DMS153 treated with DMSO at 0.1 percent for 48 hours (cell line): ENCODE measurements at regions not wholly inside any gene's neighbourhood (a gene's known extent, or its start where the extent isn't known, plus 50 kb on each side); places are given as distances from the start of the nearest gene placed in this dataset.

Experiments
- DNase-seq: peaks from one replicate; lab custom pipeline; 2025; ENCODE audit not compliant: unreplicated experiment; lab: John Stamatoyannopoulos, UW

DNA sequence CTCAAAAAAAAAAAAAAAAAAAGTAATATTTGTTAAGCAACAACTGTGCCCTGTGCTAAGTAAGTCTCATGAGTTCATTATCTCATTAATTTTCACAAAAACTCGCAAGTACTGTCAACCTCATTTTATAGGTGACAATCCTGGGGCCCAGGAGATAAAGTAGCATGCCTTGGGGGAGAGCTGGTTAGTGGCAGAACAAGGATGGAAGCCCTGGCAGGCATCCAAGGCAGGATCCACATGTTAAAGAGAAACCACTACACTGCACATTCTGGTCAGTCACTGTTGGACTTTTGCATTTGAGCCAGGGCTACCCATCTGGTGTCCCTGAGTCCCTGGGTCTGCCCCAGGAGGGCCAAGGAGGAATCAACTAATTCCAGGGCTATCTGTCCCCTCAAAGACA is 54.6 kb downstream of the ZFP36L2 start:
- no peak for DNase-seq

DNA sequence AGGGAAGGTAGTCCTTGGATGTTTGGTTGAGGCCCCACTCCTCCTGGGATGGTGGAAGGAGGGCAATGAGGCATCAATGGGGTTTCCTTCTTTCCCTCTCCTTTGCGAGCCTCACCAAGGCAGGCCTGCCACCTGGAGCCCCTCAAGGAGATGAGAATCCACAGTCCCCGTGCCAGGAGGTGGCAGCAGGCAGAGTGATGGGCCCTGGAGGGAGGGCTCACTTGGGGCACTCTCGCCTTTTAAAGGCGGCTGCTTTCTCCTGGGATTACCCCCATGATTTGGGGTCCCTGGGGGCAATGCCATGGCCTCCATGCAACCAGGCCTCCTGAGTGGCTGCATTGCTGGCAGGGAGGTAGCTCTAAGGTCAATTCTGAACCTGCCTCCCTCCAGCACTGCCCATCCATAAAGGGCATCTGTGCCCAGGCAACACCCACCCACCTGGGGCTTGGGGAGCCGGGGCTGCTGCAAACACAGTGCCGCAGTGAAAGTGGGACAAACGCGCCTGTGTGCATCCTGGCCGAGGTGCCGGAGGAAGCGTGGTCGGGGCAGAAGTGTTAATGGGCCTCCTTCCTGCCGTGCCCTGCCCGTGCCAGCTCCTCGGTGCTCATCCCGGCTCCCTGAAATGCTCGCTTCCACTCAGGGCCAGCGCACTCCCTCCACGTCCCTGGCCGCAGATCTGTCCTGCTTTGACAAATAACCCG is 55.9 kb downstream of the ZFP36L2 start:
- DNase-seq, result no peak

DNA sequence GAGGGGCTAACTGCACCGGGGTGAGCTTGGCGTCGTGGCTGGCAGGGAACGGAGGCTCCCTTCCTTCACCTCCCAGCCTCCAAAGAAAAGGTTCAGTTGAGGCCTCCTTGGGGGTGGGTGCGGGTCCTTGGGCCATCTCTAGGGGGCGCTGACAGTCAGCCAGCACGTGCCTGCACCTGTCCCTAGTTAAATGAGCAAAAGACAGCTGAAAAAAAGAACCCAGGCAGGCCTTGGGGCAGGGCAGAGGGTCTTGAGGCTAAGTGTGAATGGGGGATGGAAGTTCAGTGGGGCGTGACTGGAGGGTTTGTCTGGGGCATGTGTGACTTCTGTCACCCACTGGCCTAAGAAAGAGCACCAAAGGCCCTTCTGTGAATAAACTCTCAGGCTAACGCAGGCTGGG is 56.4 kb downstream of the ZFP36L2 start:
- DNase-seq, result no peak

DNA sequence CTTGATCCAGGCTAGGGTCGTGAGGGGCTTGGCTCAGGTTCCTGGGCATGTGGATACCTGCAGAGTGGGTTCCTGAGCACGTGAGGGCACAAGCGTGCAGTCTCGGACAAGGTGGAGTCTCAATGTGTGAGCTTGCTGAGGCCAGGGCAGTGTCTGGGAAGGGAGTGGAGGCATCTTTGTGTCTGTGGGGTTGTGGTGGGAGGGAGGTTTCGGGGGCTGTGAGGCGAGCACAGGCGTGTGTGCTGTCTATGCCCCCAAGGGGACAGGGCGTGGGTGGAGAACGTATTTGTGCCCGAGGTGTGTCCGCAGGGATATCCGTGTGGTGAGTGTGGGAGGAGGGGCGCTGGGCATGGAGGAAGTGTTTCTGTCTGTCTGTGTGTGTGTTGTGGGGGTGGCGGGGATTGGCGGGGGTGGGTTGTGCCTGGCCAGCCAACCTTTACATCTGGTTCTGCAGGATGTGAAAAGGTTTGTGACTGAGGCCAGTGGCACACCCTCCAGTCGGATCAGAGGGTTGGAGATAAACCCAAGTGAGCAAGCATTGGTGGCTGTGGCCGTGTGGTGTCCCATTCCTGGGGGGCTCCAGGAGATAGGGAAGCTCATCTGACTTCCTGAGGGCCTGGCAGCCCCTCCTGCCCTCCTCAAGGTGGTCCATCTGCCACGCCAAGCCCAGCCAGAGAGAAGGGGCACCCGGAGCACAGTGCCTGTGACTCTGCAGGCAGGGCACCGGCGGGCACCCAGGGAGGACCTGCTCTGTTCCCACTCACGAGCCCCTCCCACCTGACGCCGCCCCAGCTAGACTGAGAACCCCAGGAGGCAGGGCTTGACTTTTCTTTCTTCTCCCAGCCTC is 57.1 kb downstream of the ZFP36L2 start:
- no peak for DNase-seq

DNA sequence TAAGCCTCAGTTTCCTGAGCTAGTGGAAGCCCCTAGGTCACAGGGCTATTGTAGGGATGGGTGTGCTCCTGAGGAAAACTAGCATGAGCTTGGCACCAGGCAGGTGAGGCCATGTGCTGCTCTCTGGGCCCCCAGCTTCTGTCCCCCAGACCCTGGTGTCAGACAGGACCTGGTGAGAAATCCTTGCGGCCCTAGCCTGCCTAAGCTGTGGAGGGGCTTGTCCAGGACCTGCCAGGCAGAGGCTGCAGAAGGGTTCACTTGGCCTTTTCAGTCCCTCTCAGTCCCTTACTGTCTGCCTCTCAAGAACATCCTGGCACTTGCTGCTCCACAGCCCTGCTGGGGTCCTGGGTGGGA is 58.4 kb downstream of the ZFP36L2 start:
- DNase-seq, result no peak

DNA sequence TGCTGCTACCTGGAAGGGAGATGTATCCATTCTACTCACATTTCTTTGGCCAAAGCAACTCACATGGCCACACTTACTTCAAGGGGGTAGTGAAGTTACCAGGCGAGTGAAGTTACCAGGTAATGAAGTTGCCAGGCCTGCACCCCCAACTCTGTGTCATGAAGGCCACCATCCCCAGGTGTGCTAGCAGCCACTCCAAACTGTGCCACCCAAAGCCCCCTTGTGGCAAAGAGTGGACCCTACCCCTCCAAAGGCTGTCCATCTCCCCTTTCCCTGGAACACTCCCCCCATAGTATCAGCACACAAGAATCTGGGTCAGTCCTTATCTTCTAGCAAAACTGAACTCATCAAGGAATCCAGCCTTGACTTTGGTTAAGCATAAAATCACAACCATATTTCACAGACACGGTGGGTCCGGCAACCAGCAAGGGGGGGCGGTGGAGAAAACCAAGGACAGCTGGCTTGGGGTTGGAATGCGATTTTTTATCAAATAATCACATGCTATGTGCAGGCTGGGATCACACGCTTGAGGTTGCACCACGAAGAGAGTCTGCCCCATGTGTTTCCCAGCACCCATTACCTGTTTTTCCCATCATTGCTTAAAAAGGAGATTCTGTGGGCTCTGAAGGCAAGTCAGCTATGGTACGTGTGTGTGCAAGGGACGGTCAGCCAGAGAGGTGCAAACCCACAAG is 60.9 kb downstream of the ZFP36L2 start:
- DNase-seq, result no peak

DNA sequence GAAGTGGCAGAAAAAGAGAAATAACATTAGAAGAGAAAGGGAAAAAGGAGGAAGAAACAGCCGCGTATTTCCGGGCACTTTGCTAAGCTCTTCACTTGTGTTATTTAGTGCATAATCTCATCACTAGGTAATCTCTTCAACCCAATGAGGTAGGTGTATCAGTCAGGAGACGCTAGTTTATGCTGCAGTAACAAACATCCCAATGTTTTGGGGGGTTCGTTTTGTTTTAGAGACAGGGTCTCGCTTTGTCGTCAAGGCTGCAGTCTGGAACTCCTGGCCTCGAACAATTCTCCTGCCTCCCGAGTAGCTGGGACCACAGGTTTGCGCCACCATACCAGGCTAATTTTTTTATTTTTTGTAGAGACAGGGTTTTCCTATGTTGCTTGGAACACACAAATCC is 61.7 kb downstream of the ZFP36L2 start:
- no peak for DNase-seq

DNA sequence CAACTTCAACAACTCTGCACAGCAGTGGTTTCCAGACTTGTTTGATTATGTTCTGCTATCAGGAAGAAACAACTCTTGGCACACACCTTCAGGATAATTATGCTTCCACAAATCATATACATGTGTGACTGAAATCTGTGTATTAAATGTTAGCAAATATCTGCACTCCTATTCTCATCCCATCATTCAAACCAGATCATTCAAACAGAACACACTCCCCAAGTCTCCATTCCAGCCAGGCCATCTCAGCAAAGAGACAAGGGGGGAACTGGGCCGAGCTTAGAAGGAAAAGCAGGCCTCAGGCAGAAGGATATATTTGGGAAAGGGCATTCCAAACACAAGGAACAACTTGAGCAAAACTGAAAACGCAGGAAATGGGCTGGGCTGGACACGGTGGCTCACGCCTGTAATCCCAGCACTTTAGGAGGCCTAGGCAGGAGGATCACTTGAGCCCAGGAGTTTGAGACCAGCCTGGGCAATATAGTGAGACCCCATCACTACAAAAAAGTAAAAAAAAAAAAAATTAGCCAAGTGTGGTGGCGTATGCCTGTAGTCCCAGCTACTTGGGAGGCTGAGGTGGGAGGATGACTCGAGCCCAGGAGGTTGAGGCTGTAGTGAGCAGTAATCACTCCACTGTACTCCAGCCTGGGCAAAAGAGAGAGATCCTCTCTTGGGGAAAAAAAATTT is 62.7 kb downstream of the ZFP36L2 start:
- DNase-seq, result no peak

DNA sequence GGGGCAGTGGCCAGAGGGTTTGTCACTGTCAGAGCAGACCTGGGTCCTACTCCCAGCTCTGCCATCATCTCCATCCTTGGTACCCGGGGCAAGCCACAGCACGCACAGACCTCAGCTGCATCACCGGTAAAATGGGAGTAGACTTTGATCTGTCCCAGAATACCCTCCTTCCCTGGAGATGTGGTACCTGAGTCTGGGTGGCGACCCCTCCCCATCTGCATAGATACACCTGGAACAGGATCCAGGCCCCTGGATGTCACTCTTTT is 64.0 kb downstream of the ZFP36L2 start:
- no peak for DNase-seq

DNA sequence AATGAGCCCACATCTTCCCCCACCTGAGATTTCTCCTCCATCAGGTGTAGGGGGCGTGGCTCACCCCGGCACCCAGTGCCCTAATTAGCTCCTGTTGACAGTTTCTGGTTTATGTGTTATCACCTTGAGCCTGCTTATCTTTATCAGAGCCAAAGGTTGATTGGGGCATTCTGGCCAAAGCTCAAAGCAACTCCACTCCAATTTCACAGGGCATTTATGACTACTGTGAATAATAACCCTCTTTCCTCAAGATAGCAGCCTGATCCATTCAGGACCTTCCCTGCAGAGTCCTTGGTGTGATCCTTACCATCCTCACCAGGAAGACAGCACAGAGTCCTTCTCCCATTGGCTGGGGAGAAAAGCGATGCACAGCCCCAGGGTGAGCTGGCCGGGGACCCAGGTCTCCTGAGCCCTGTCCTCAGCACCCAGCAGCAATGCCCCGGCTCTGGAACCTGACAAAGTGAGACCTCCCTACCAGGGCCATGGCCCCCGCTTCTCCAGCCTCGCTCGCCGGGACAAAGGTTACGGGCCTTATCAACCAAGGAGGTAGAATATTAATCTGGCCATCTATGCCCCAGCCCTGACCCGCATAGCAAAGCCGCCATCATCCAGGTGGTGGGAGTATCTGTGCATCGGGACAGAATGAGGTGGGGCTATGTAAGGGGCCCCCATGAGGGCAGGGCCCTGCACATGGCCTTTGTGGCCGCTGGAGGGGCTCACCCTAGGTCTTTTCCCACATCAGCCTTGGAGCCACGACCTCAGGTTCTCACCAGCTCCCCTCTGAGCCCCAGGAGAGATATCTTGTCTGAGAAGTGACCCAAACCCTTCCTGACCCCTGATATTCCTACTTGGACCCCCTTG is 64.5 kb downstream of the ZFP36L2 start:
- no peak for DNase-seq

DNA sequence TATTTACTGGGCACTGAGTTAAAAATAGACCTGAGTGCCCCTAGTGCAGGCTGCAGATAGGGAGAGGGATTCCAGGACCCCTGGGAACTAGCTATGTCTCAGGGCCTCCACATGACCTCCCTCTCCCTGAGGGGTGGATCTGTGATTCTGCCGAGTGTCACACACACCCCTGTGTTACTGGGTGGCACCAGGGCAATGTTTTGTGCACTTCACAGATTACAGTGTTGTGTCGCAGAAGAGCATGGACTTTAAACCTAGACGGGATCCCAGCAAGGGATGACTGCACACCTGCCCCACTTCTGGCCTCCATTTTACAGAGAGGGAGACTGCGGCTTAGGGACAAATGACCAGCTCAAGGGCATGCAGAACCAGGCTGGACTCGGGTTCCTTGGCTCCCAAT is 65.6 kb downstream of the ZFP36L2 start:
- no peak for DNase-seq

DNA sequence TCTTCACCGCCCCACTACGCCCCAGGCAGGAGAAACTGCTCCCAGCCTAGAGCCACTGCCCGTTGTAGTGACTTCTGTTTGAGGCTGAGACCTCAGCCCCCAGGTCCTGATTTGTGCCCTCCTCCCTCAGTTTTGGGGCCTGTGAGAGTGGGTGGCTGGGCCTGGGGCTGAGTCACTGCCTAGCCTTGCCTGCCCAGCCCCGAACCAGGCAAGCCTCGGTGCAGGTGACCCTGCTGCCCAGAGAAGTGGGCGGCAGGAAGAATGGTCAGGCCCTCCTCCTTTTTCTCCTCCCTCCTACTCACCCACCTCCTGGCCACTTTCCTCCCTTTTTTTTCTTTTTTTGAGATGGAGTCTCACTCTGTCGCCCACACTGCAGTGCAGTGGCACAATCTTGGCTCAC is 66.6 kb downstream of the ZFP36L2 start:
- no peak for DNase-seq

DNA sequence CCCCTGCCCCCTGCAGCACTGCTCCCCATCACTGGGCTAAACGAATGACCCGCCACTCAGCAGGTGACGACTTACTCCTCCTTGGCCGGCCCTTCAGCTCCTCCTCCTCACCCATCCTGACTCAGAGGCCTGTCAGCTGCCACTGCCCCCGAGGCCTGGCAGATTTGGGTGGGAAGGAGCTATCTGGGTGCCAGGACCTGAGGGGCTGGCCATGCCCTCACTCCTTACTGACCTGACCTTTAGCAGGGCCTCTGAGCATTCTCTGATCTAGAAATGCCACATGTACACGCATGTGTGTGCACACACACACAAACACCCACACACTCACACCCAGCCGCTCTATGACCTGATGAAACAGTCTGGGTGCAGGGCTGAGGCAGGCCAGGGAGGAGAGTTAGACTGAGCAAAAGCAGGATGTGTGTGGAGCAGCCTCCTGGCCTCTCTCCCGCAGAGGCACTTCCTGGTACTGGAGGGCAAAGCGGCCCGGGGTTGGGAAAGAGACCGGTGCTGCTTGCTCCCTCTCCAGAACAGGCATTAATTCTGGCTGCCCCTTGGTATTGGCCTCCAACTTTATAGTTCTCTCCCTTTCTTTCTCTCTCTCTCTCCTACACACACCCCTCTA is 68.0 kb downstream of the ZFP36L2 start:
- peak; percentile 6 for DNase-seq

DNA sequence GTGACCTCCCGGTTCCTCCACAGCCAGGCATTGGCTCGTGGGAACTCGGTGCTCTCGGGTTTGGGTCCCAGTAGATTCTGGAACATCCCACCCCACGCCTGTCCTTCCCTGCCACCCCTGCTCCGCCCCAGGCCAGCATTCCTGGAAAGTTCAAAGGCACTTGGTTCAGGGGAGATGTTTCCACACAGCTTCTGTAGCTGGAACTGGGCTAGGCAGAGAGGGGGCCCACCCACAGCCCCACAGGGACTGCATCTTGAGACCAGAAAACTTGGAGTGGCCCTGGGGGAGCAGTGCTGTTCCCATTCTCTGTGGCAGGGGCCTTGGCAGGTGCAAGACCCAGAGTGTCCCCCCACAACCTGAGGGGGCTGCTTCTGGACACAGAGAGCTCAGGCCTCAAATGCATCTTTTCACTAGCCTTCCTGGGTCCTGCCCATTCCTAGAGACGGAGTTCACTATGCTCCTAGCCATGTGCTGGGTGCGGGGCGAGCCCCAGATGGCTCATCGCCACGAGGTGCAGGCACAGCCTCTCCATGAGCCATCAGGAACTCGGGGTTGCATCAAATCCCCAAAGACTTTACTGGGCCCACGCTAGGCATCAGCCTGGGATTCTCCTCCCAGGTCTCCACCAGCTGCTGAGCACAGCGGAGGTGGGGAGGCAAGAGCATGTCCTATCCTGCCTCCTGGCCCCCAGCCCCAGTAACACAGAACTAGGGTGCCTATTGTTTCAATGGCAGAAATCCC is 68.7 kb downstream of the ZFP36L2 start:
- DNase-seq, result no peak

DNA sequence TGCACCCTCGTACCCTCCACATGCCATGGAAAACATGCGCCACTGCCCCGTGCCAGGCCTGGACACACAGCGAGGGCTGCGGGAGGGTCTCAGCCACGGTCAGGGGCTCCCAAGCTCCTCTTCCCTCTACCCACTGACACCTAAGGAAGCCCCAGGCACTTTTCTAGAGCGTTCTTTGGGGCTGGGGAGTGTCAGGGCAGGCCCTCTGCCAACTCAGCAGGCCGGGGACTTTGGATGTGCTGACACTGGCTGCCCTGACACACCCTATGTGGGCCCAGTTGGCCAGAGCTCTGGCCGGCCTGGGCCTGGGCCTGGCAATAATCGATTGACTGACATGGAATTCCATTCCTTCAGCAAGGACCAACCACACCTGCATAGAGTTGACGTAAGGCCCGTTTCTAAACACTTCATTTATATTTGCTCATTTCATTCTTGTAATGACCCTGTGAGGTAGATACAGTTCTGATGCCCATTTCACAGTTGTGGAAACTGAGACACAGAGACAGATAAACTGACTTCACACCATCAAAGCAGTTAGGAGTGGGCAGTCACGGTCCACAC is 70.5 kb downstream of the ZFP36L2 start:
- no peak for DNase-seq

DNA sequence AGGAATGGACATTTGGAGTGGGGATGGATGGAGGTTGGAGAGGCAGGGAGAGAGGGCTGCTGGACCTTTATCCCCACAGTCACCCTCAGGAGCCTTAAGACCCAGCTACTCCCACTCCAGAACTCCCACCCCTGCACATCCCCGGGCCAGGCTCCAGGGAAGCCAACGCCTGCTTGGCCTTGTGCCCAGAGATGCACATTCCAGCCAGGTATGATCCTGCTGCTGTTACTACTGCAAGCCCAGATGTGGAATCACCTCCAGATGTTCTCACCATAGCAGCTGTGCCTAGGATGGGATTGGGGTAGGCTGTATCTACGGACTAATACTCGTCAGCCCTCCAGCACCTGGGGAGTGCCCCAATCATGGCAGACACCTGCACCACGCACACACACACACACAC is 71.7 kb downstream of the ZFP36L2 start:
- no peak for DNase-seq

DNA sequence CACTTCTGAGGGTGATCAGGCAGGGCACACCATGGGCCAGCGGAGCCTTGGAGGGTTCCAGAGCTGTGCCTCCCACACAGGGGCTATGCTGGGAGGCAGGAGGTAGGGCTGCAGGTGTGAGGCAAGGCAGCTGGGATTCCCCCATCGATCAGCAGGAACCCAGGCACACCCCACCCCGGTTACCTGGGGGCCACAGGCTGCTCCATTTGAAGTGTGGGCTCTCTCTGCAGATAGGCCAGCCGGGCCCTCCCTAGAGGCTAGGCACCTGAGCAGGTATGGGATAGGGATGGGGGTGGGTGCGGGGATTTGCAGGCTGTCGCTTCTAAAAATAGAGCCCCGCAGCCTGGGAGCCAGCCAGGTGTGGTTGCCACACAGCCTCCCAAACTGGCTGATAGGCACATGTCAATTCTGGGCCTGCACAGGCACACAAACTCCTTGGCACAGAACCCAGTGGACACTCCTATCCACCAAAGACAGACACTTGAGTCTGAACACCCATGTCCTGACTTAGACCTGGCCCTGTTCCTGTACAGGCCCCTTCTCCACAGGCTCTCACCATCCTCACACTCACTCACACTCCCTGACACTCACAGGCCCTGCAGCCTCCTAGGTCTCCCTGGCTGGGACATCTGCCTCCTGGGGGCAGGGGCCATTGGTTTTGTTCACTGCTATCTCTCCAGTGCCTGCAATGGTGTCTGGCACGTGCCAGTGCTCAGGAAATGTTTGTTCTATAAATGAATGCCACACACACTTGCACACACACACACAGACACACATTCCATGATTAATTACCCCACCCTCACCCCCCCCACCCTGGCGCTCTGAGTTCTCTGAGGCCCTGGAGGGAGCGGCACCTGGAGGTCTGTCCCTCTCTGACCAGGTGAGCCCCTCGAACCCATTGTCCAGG is 73.4 kb downstream of the ZFP36L2 start:
- DNase-seq, result no peak

DNA sequence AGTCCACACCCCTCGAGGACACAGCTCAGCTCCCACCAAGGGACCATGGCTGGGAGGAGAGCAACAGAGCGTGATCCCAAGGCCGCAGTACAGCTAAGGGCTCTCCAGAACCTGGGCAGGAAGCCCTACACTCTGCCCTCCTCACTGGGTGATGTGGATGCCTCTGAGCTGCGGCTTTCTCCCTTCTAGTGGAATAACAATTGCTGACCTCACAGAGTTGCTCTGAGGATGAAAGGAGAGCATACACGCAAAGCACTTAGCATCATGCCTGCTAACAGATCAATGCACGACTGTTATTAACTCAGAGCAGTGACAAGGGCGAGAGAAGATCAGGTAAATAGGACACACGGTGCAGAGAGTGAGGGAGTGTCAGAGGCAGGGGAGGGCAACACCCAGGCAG is 74.2 kb downstream of the ZFP36L2 start:
- DNase-seq, result peak; percentile 20
